ENCODE measurements at regions not wholly inside any gene's neighbourhood (a gene's known extent, or its start where the extent isn't known, plus 50 kb on each side); places are given as distances from the start of the nearest gene placed in this dataset.

DNA sequence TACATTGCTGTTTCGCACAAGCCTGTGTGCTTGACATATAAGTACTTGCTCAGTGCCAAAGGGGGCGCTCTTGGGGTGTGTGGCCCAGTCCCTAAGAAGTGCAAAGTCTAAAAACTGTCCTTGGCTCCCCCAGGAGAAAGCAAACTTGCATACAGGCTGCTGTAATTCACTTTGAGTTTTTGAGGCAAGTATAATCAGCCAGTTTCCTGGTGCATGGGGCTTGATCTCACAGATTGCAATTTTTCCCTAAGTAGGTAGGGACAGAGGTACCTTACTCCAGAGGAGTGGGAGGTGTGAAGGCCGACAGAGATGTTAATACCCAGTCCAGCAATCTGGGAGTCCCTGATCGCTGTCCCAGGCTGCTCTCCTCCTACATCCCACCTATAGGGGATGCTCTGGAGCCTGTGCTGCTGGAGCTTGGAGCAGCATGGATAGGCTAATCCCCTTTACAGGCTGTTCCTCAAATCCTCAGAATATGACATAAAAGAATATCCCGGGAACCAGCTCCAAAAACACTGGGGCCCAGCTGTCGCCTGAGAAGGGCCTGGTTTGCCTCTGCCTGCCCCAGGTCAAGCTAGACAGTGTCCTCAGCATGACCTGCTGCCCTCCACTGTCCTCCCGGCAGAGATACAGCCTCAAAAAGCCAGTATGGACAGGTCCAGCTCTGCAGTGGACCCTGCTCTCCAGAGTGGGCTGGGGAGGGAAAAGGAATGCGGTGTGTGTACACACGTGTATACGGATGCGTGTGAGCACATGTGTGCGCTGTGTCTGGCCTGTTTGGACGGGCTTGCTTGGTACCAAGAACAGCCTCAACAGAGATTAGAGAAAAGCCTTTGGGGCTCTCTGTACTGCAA lies 136.5 kb upstream of the HAAO start:
- no peak for DNase-seq

GRCh38 chr2:42928161-42928691 lies 135.8 kb upstream of the HAAO start:
- no peak for DNase-seq

DNA sequence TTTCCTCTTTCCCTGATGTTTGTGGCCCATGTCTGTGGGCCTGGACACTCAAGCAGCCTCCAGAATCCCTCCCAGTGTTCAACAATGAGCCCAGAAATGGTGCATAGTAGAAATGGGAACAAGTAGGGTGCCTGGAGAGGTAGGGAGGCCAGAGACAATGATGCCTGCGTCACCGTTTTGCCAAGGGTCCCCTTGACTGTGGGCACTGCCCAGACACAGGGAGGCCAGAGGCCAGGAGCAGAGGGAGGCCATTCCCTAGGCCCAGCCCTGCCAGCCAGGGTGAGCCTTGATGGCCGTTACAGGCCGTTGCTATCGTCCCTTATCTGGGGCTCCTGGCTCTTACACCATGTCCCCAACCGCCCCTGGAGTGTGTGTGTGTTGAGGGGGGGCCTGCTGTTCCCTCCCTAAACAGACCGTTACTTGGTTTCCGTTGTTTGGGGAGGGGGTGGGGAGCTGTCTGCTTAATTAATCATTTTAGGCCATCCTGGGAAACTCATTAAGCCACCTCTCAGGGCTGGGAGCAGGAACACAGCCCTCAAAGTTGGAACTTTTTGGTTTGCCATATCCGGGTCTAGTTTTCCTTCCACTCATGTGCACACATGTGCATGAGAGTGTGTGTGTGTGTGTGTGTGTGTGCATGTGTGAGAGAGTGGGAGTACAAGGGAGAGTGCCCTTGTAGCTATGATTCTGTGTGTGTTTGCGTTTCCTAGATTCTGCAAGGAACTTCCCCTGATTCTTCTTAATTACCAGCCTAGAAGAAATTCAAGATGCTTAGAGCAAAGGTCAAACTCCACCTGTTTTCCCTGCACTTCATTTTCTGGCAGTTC lies 135.2 kb upstream of the HAAO start:
- no peak for DNase-seq

DNA sequence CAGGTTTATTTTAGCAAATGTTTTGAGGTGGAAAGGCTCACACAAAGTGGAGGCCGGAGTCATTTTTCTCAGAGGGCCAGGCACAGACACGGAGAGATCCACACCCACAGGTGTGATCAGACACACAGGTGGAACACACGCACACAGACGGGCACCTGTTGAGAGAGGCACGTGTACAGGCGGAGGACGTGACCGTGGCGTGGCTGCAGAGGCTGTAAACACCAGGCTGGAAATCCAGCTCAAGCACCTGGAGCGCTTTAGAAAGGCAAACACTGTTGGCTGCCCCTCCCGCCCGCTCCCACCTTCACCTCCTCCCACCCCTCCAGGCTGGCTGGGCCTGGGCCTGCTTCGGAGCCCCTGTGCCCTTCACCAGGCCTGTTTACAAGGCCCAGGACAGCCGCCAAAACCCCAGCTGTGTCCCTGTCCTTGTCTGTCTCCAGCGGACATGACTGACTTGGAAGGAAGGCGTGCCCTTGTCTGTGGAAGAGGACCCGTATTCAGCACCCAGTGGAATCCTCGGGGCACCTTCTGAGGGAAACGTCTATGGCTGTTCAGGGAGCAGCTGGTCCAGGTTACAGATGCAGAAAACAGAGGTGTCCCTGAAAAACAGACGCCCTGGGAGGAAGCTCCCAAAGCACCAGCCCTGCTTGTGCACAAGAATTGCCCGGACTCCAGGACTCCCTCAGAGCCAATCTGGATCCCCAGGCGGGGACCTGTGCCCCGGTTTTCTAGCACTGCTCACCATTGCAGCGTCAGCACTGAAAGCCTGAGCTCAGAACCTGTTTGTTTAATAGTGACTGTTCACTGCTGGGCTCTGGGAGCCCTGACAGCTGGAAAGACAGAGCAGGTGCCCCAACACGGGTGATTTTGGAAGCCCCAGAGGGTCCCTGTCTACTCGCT lies 134.3 kb upstream of the HAAO start:
- no peak for DNase-seq

GRCh38 chr2:42925742-42926433 lies 133.5 kb upstream of the HAAO start:
- DNase-seq = no peak

DNA sequence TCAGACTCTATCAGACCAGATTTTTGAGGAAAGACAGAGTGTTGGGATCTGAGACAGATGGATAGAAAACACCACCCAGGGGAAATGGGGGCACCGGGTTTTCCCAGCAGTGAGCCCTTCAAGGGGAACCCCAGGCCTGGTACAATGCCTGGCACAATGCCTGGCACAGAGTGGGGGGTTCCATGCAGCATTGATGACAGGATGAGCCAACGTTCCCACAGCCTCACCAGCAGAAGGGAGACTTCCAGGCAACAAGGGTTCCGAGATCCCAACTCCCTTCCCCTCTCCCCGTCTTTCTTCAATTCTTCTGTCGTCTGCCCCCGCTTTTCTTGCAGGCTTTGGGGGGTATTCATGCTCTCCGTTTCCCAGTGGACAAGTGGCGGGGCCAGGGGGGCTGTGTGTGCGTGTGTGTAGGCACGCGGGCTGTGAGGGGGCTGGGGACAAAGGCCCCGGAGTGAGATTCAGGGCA lies 132.1 kb upstream of the HAAO start:
- no peak for DNase-seq

- no peak for DNase-seq
Observed at GRCh38 chr2:42923580-42924417, 131.4 kb upstream of the HAAO start.

DNA sequence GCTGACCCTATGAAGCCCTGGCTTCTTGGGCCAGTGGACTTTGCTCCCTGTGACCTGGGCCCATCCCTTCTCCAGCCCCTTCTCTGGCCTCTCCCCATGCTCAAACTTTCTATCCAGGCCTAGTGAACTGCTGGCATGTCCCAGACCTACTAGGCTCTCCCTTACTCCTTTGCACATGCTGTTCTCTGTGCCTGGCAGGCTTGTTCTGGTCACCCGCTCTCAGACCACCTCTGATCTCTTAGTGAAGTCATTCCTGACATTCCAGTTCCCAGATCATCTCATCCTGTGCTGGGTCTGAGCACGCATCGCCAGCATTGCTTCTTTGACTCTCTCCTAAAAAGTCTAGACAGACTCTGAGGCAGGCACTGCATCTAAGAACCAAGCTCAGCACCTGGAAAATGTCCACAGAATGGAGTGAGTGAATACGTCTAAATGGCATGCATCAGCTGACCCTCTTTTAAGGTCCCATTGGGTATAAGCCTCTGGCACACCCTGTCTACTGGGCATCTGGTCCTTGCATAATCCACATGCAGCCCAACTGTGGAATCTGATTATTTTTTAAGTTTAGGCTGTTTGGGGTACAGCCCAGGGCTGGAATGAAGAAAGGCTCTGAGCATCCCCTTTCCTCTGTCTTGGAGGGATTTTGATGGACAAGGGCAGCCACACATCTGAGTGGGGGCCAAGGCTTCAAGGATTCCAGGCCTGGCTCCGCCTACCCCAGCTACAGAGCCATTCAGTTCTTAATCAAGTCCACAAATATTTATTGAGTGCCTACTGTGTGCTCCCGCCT lies 130.6 kb upstream of the HAAO start:
- DNase-seq = no peak

- DNase-seq = no peak
Observed at GRCh38 chr2:42922293-42922692, 129.9 kb upstream of the HAAO start.

GRCh38 chr2:42921721-42922120 lies 129.3 kb upstream of the HAAO start:
- DNase-seq = no peak

DNA sequence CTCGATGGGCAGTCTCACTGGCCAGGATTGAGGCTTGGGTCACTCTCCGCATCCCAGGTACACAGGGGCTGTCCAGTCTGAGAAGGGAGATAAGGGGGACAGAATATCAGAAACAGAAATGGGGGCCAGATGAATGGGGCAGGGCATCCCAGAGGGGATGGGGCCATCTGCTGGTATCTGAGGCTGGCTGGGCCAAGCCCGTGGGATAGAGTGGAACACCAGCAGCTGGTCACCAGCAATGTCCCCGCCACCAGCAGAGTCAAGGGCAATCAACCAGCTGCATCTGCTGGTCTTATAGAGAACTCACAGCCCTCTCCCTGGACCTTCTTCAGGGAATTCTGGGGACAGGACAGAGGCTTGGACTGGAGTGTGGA lies 128.8 kb upstream of the HAAO start:
- no peak for DNase-seq

- no peak for DNase-seq
Observed at GRCh38 chr2:42920446-42921146, 128.2 kb upstream of the HAAO start.

DNA sequence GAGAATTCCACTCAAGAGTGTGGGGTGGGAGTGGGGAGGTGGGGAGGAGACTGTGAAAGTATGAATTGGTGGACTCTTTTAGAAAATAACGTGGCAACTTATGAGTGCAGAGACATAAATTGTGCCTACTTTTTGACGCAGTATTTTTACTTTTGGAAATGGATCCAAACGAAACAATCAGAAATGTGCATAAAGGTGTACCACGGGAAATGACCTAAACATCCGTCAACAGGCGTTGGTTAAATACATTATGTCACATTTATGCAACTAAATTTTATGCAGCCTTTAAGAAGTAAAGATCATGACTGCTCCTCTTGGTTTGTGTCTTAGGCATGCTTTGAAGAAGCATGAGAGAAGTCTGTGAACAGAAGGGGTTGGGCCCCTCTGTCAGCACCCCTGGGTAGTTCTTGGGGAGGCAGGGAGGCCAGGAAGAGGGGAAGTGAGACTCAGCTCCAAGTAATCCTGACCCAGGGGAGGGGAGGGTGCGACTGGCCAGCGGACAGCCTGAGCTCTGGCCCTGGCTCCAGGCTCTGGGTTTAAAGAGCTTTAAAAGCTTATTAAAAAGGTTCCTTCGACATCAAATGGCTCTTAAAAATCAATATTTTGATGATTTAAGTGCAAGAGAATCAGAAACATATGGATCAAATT lies 126.4 kb upstream of the HAAO start:
- DNase-seq = no peak

GRCh38 chr2:42918041-42918440 lies 125.7 kb upstream of the HAAO start:
- no peak for DNase-seq

DNA sequence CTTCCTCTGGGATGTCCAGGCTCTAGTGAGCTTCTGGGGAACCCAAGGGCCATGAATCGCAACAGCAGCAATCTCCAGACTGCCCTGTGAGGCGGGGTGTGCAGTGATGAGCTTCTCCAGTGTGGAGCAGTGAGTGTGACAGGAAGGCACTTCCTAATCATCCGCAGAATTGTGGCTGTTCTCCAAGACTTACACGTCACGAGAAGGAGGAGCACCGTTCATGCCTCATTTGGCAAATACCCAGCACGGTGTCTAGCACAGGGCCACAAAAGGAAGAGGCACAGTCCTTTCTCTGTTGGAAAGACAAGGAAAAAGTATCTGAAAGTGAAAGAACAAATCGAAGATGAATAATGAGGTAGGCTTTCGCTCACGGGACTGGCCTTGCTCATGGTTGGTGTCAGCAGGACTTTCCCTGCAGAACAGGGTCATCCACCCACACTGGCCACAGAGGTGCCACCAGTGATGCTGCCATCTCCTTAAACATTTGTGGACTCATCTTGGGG lies 125.1 kb upstream of the HAAO start:
- DNase-seq = no peak

GRCh38 chr2:42916324-42916723 lies 123.9 kb upstream of the HAAO start:
- no peak for DNase-seq

GRCh38 chr2:42914860-42915259 lies 122.5 kb upstream of the HAAO start:
- DNase-seq = no peak

DNA sequence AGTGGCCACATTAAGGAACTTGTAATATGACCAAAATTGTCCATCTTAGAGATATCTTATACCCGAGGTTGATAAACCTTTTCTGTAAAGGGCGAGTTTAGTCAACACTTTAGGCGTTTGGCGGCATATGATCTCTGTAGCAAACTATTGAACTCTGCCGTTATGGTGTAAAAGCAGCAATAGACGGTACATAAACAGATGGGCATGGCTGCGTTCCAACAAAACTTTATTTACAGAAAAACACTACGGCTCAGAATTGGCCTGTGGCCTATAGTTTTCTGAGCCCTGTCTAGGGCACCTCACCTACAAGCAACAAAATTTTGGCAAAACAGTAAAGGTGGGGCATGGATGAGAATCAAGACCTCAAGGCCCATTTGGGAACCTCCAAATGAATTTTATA lies 121.9 kb upstream of the HAAO start:
- DNase-seq = no peak

All from CD4-positive, alpha-beta T cell treated with Interleukin-21 for 1 hour (primary cell).